ENCODE measurements at regions not wholly inside any gene's neighbourhood (a gene's known extent, or its start where the extent isn't known, plus 50 kb on each side); places are given as distances from the start of the nearest gene placed in this dataset.

GRCh38 chr15:38614621-38615020 is 50.0 kb upstream of the RASGRP1 start:
- no peak overlapping the region for H3K4me3 ChIP-seq (ENCODE audit: low read depth, poor library complexity, severe bottlenecking)
- intact Hi-C loops (cut with DNase I; ENCODE audit: low total_unique reads), result no loop called here
- no peak for DNase-seq (ENCODE audit: low spot score in 2 of 2)
- TF ChIP-seq CTCF (IDR thresholded peaks at IDR 0.05) (no peak), POLR2A (IDR thresholded peaks at IDR 0.05) (no peak)
- WGBS, 2 donors, result 80 to 90% methylated on average over 1 of the region's 1 CpG

GRCh38 chr15:38617831-38618230 is 53.2 kb upstream of the RASGRP1 start:
- intact Hi-C loops (cut with DNase I; ENCODE audit: low total_unique reads), result no loop called here
- H3K4me3 ChIP-seq (ENCODE audit: low read depth, poor library complexity, severe bottlenecking), result no peak overlapping the region
- DNase-seq (ENCODE audit: low spot score in 2 of 2), result no peak
- TF ChIP-seq POLR2A (IDR thresholded peaks at IDR 0.05), result no peak
- no peak for TF ChIP-seq CTCF (IDR thresholded peaks at IDR 0.05)
- 67 to 77% methylated on average over 2 of the region's 2 CpGs for WGBS, 2 donors

- TF ChIP-seq POLR2A (IDR thresholded peaks at IDR 0.05) (no peak), CTCF (IDR thresholded peaks at IDR 0.05) (no peak)
- H3K4me3 ChIP-seq (ENCODE audit: low read depth, poor library complexity, severe bottlenecking), result no peak overlapping the region
- WGBS, 2 donors, result 75 to 83% methylated on average over 4 of the region's 4 CpGs
- intact Hi-C loops (cut with DNase I; ENCODE audit: low total_unique reads), result no loop called here
- DNase-seq (ENCODE audit: low spot score in 2 of 2), result no peak
These were observed 53.8 kb upstream of the RASGRP1 start for GRCh38 chr15:38618242-38618955.

- WGBS, 2 donors, result 91 to 95% methylated on average over 2 of the region's 2 CpGs
- H3K4me3 ChIP-seq (ENCODE audit: low read depth, poor library complexity, severe bottlenecking), result no peak overlapping the region
- DNase-seq (ENCODE audit: low spot score in 2 of 2), result no peak
- TF ChIP-seq CTCF (IDR thresholded peaks at IDR 0.05) (no peak), POLR2A (IDR thresholded peaks at IDR 0.05) (no peak)
- intact Hi-C loops (cut with DNase I; ENCODE audit: low total_unique reads), result no loop called here
These were observed 55.5 kb upstream of the RASGRP1 start for GRCh38 chr15:38620098-38620497.

GRCh38 chr15:38620851-38621594 is 56.4 kb upstream of the RASGRP1 start:
- TF ChIP-seq POLR2A (IDR thresholded peaks at IDR 0.05) (no peak), CTCF (IDR thresholded peaks at IDR 0.05) (no peak)
- DNase-seq (ENCODE audit: low spot score in 2 of 2), result no peak
- intact Hi-C loops (cut with DNase I; ENCODE audit: low total_unique reads), result no loop called here
- 71 to 85% methylated on average over 3 of the region's 3 CpGs for WGBS, 2 donors
- H3K4me3 ChIP-seq (ENCODE audit: low read depth, poor library complexity, severe bottlenecking), result no peak overlapping the region

Data from lower leg skin (tissue), 4 donors.